PC-9 (cell line): ENCODE measurements at regions not wholly inside any gene's neighbourhood (a gene's known extent, or its start where the extent isn't known, plus 50 kb on each side); places are given as distances from the start of the nearest gene placed in this dataset.

Source experiments
- CTCF ChIP-seq: fragments of 200-600 bp; sonication (generic); conservative IDR thresholded peaks from 2 replicates; pipeline ENCODE4 v1.6.1; 2017; ENCODE audit warnings: mixed run types, antibody characterized with exemption, mild to moderate bottlenecking, moderate library complexity
- EZH2 ChIP-seq: fragments of 200-600 bp; sonication (generic); IDR thresholded peaks from 2 replicates; pipeline ENCODE4 v1.8.0; 2017; ENCODE audit warnings: antibody characterized with exemption, low read depth

- no peak for TF ChIP-seq CTCF
- TF ChIP-seq EZH2: no peak
These were observed 195.5 kb downstream of the LNPK start for GRCh38 chr2:175806570-175806969.
